SK-N-SH treated with all-trans-retinoic acid at 6 μM for 48 hours (cell line): ENCODE measurements at regions not wholly inside any gene's neighbourhood (a gene's known extent, or its start where the extent isn't known, plus 50 kb on each side); places are given as distances from the start of the nearest gene placed in this dataset.

Experiments
- CREB5 ChIP-seq: fragments of 250-450 bp; sonication (Bioruptor Pico); IDR thresholded peaks from 2 replicates; pipeline ENCODE4 v1.5.1; 2020; ENCODE audit warnings: low read depth, mild to moderate bottlenecking, moderate library complexity
- ESRRG ChIP-seq: fragments of 250-450 bp; sonication (Bioruptor Pico); IDR thresholded peaks from 2 replicates; pipeline ENCODE4 v1.6.1; 2021; ENCODE audit warnings: mild to moderate bottlenecking
- ZFP30 ChIP-seq: fragments of 450-650 bp; formaldehyde crosslinking; IDR thresholded peaks from 2 replicates; pipeline ENCODE4 v1.5.0; 2022; ENCODE audit warnings: mild to moderate bottlenecking, moderate library complexity
- ZNF565 ChIP-seq: fragments of 450-650 bp; formaldehyde crosslinking; conservative IDR thresholded peaks from 2 replicates; pipeline ENCODE4 v1.5.0; 2020; ENCODE audit warnings: low read depth, mild to moderate bottlenecking, moderate library complexity
- ZNF70 ChIP-seq: fragments of 450-650 bp; formaldehyde crosslinking; IDR thresholded peaks from 2 replicates; pipeline ENCODE4 v1.5.0; 2020; ENCODE audit warnings: mild to moderate bottlenecking, moderate library complexity

- TF ChIP-seq CREB5 (CRISPR knock-in tag) = no peak
- TF ChIP-seq ESRRG = no peak
- TF ChIP-seq ZFP30 (CRISPR knock-in tag) = no peak
- TF ChIP-seq ZNF70 (CRISPR knock-in tag) = no peak
- TF ChIP-seq ZNF565 = no peak
Measured at GRCh38 chr13:44837250-44837649, 152.0 kb downstream of the NUFIP1 start.
